Coronary artery (tissue), 2 donors: ENCODE measurements at regions not wholly inside any gene's neighbourhood (a gene's known extent, or its start where the extent isn't known, plus 50 kb on each side); places are given as distances from the start of the nearest gene placed in this dataset.

Experiments used
- DNase-seq: peaks from one replicate; pipeline ENCODE4 v3.0.0-alpha.2; 2017; ENCODE audit warnings: low spot score
- H3K27ac ChIP-seq, 2 donors: fragments of 200-600 bp; sonication (generic); one replicate each; pipeline ENCODE4 v1.5.1; 2016 to 2019
- H3K4me3 ChIP-seq: fragments of 200-600 bp; sonication (generic); 2 replicates; pipeline ENCODE4 v1.5.1; 2016; ENCODE audit warnings: mild to moderate bottlenecking, moderate library complexity
- TF ChIP-seq, protein P1 (sequence below): fragments of 200-600 bp; sonication (generic); IDR thresholded peaks from one replicate; pipeline ENCODE4 v1.5.1; 2019; ENCODE audit warnings: antibody characterized with exemption

DNA sequence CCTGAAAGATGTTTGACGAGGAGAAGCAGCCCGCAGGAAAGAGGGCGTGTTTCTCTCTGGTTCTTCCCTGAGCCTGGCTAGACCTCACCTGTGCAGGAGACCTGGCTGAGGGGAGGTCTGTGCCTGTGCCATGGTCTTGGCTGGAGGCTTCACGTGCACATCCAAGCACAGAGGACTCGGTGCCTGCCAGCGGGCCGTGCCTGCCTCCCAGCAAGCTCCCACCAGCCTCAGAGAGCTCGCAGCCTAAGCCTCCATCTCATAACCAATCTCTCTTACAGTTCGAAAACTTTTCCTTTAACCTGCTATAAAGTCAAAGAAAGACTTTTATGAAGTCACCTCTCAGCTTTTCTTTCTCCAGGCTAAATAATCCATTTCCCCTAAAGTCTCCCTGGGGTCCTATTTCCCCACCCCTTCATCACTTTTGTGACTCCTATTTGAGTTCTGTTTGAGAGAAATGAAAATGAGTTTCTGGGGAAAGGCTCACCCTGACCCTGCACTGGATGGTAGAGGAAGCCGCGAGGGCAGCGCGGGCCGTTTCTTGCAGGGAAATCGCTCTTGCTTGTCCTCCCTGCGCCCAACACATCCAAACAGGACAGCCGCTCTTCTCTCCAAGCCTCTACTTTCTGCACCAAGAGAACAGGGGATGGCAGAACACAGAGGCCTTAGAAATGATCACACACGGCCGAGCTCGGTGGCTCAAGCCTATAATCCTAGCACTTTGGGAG, 521.0 kb downstream of the SOX11 start:
- no peak for DNase-seq
- Histone ChIP-seq H3K4me3 (no peak overlapping the region), H3K27ac (no peak overlapping the region)
- TF ChIP-seq, protein P1, sequence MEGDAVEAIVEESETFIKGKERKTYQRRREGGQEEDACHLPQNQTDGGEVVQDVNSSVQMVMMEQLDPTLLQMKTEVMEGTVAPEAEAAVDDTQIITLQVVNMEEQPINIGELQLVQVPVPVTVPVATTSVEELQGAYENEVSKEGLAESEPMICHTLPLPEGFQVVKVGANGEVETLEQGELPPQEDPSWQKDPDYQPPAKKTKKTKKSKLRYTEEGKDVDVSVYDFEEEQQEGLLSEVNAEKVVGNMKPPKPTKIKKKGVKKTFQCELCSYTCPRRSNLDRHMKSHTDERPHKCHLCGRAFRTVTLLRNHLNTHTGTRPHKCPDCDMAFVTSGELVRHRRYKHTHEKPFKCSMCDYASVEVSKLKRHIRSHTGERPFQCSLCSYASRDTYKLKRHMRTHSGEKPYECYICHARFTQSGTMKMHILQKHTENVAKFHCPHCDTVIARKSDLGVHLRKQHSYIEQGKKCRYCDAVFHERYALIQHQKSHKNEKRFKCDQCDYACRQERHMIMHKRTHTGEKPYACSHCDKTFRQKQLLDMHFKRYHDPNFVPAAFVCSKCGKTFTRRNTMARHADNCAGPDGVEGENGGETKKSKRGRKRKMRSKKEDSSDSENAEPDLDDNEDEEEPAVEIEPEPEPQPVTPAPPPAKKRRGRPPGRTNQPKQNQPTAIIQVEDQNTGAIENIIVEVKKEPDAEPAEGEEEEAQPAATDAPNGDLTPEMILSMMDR, result no peak

DNA sequence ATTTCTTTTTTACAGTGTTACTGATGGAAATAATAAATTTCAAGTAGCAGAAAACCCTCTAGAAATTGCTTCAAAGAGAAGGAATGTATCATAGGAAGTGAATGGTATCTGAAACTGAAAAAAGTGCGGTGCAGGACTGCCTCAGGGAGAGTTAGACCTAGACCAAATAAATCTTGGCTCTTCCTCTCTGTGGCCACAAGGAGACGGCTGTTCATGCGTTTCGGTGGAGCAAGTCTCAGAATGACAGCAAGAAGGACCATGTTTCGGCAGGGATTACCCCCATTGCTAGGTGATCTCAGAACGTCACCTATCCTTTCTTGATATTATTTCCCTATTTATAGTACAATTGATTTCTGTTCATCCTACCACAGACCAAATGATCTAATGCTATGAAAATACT, 522.3 kb downstream of the SOX11 start:
- Histone ChIP-seq H3K4me3 (no peak overlapping the region), H3K27ac (no peak overlapping the region)
- TF ChIP-seq, protein P1, result no peak
- no peak for DNase-seq

DNA sequence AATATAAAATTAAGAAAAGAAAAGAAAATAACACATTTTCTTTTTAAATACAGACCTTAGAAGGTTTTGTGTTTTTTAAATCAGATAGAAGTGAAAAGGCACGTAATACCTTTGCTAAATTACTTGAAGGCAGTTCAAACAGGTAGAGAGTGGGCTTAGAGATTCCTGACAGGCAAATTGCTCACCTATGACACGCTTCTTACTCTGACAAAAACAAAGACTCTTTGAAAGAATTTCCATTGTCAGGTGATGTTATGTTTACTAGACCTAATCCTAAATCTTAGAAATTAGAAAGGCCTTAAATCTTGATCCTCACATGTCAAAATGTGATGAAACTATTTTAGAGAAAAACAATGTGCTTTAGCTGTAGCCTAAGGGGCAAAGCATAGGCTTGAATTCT, 522.9 kb downstream of the SOX11 start:
- TF ChIP-seq, protein P1, result no peak

DNA sequence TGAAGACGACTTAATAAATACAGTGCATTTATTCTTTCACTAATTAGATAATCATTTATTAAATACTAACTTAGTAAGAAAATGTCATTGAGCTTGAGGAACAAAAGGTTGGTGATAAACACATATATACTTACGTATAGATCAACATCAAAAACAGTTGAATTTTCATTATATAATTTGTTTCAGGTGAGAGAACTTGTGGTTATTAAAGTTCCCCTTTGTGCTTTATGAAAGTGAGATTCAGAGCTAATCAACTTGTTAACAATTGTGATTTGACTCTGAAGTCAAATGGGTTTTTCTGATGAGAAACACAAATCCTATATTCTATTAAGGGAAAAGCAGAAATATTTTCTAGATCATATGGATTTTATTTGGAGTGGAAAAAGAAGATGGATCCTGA, 524.0 kb downstream of the SOX11 start:
- no peak overlapping the region for H3K4me3 ChIP-seq
- H3K27ac ChIP-seq, result no peak overlapping the region
- TF ChIP-seq, protein P1, result no peak
- DNase-seq, result no peak

More for the DNA sequence above, 522.9 kb downstream of the SOX11 start:
- no peak overlapping the region for H3K4me3 ChIP-seq
- H3K27ac ChIP-seq, result no peak overlapping the region
- DNase-seq, result no peak

DNA sequence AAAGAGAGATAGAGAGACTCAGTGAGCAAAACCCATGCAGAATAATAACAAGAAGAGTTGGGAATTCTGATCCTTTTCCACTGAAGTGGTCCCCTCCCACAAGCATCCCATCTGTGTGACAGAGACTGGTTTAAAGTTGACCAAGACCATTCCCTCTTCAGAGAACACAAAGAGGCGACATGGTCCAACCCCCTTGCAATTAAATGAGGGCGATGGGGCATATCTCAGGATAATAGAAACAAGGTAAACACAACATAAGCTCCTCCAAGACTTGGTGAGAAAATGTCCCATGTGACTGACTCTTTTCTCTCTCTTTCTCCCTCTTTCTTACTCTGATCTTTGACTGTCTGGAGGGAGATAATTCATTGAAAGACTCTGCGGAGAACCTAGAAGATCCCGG, 526.7 kb downstream of the SOX11 start:
- no peak overlapping the region for H3K4me3 ChIP-seq
- DNase-seq, result no peak
- TF ChIP-seq, protein P1, result no peak
- H3K27ac ChIP-seq, result no peak overlapping the region

DNA sequence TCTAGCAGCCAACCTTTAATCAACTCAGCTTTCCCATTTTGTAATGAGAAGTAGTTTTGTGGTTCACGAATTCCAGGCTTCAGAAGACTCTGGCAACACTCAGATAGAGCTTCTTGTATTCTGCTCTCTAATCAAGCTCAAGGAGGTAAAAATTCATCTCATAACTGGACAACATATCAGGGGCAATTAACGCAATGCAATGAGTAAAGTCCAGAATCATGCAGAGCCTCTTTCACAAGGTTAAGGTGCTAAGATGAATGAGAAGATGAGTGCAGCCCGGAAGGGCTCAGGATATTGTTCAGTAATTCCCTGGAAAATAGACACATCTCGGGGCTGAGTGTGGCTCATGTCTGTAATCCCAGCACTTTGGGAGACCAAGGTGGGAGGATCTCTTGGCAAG, 527.7 kb downstream of the SOX11 start:
- no peak overlapping the region for H3K4me3 ChIP-seq
- no peak for DNase-seq
- H3K27ac ChIP-seq, result no peak overlapping the region
- TF ChIP-seq, protein P1, result no peak

DNA sequence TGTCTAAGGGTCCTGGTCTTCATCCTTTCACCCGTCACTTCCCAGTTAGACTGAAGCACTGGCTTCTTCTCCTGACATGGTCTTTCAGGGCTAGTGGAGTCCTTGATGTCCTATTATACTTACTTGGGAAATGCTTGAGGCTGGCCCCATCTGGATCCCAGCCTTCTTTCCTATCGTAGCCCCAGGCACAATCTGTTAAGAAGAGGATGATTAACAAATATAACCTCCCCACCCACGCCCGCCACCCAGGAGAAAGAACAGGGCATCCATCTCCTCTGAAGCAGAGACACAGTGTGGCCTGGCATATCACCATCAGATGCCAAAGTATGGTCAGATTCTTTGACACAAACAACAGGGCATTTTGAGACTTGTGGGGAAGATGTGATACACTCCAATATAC, 530.1 kb downstream of the SOX11 start:
- no peak overlapping the region for H3K27ac ChIP-seq
- no peak for DNase-seq
- TF ChIP-seq, protein P1, result no peak
- no peak overlapping the region for H3K4me3 ChIP-seq
